ENCODE measurements at regions not wholly inside any gene's neighbourhood (a gene's known extent, or its start where the extent isn't known, plus 50 kb on each side); places are given as distances from the start of the nearest gene placed in this dataset.

DNA sequence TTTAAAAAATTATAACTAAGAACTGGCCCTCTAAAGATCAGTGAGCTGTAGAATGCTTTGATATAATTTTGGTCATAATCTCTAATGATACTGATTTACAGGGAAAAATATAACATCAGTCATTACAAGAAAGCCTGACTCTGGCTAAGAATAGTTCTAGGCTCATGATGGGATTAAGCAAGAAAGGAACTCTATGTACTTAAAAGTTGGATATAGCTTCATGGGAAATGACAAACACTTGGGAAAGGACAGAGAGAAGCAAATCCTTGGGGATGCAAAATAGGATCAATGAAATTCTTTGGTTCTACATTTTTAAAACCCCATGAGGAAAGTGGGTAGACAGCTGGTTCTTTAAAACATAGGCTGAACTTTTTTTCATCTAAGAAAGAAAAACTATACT lies 472.7 kb upstream of the NR2F2 start:
- TF ChIP-seq, protein P1, sequence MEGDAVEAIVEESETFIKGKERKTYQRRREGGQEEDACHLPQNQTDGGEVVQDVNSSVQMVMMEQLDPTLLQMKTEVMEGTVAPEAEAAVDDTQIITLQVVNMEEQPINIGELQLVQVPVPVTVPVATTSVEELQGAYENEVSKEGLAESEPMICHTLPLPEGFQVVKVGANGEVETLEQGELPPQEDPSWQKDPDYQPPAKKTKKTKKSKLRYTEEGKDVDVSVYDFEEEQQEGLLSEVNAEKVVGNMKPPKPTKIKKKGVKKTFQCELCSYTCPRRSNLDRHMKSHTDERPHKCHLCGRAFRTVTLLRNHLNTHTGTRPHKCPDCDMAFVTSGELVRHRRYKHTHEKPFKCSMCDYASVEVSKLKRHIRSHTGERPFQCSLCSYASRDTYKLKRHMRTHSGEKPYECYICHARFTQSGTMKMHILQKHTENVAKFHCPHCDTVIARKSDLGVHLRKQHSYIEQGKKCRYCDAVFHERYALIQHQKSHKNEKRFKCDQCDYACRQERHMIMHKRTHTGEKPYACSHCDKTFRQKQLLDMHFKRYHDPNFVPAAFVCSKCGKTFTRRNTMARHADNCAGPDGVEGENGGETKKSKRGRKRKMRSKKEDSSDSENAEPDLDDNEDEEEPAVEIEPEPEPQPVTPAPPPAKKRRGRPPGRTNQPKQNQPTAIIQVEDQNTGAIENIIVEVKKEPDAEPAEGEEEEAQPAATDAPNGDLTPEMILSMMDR (IDR thresholded peaks at IDR 0.05; ENCODE audit: insufficient read depth, low read length), result no peak
- no peak for TF ChIP-seq POLR2AphosphoS5 (IDR thresholded peaks at IDR 0.05; ENCODE audit: low read depth)
- TF ChIP-seq, protein P2, sequence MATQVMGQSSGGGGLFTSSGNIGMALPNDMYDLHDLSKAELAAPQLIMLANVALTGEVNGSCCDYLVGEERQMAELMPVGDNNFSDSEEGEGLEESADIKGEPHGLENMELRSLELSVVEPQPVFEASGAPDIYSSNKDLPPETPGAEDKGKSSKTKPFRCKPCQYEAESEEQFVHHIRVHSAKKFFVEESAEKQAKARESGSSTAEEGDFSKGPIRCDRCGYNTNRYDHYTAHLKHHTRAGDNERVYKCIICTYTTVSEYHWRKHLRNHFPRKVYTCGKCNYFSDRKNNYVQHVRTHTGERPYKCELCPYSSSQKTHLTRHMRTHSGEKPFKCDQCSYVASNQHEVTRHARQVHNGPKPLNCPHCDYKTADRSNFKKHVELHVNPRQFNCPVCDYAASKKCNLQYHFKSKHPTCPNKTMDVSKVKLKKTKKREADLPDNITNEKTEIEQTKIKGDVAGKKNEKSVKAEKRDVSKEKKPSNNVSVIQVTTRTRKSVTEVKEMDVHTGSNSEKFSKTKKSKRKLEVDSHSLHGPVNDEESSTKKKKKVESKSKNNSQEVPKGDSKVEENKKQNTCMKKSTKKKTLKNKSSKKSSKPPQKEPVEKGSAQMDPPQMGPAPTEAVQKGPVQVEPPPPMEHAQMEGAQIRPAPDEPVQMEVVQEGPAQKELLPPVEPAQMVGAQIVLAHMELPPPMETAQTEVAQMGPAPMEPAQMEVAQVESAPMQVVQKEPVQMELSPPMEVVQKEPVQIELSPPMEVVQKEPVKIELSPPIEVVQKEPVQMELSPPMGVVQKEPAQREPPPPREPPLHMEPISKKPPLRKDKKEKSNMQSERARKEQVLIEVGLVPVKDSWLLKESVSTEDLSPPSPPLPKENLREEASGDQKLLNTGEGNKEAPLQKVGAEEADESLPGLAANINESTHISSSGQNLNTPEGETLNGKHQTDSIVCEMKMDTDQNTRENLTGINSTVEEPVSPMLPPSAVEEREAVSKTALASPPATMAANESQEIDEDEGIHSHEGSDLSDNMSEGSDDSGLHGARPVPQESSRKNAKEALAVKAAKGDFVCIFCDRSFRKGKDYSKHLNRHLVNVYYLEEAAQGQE (IDR thresholded peaks at IDR 0.05; ENCODE audit: insufficient replicate concordance, low read depth), result no peak
- no peak for TF ChIP-seq SPI1 (IDR thresholded peaks at IDR 0.05; ENCODE audit: borderline replicate concordance, low read depth)
- TF ChIP-seq GABPA (IDR thresholded peaks at IDR 0.05; ENCODE audit: low read depth), result no peak
